ENCODE measurements at regions not wholly inside any gene's neighbourhood (a gene's known extent, or its start where the extent isn't known, plus 50 kb on each side); places are given as distances from the start of the nearest gene placed in this dataset.

DNA sequence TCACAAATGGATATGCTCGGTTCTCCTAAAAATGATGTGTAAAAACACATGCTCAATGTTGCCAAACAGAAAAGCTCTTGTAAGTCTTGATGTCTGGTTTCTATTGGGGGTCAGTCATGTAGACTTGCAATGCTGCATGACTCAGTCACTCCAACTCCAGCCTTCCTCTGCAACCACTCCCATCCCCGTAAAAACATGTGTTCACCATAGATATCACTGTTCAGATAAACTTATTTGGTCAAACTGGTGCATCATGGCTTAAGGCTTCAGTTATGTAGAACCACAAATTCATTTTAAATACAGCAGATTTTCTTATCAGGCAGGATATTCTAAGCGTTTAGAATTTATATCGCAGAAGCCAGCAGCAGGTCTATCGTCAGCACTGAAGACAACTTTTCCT, 298.4 kb upstream of the LUZP2 start (continued):
- TF ChIP-seq CREB5 (CRISPR knock-in tag; IDR thresholded peaks at IDR 0.05; ENCODE audit: low read depth) (no peak), ZNF70 (CRISPR knock-in tag; IDR thresholded peaks at IDR 0.05) (no peak), SNAI2 (CRISPR knock-in tag; IDR thresholded peaks at IDR 0.05) (no peak), BACH2 (CRISPR knock-in tag; IDR thresholded peaks at IDR 0.05; ENCODE audit: borderline replicate concordance) (no peak), TOX (CRISPR knock-in tag; IDR thresholded peaks at IDR 0.05; ENCODE audit: borderline replicate concordance) (no peak), ZNF8 (CRISPR knock-in tag; IDR thresholded peaks at IDR 0.05) (no peak), CSDC2 (CRISPR knock-in tag; IDR thresholded peaks at IDR 0.05) (no peak)
- TF ChIP-seq, protein P1, sequence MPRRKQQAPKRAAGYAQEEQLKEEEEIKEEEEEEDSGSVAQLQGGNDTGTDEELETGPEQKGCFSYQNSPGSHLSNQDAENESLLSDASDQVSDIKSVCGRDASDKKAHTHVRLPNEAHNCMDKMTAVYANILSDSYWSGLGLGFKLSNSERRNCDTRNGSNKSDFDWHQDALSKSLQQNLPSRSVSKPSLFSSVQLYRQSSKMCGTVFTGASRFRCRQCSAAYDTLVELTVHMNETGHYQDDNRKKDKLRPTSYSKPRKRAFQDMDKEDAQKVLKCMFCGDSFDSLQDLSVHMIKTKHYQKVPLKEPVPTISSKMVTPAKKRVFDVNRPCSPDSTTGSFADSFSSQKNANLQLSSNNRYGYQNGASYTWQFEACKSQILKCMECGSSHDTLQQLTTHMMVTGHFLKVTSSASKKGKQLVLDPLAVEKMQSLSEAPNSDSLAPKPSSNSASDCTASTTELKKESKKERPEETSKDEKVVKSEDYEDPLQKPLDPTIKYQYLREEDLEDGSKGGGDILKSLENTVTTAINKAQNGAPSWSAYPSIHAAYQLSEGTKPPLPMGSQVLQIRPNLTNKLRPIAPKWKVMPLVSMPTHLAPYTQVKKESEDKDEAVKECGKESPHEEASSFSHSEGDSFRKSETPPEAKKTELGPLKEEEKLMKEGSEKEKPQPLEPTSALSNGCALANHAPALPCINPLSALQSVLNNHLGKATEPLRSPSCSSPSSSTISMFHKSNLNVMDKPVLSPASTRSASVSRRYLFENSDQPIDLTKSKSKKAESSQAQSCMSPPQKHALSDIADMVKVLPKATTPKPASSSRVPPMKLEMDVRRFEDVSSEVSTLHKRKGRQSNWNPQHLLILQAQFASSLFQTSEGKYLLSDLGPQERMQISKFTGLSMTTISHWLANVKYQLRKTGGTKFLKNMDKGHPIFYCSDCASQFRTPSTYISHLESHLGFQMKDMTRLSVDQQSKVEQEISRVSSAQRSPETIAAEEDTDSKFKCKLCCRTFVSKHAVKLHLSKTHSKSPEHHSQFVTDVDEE (CRISPR knock-in tag; IDR thresholded peaks at IDR 0.05): no peak
- TF ChIP-seq, protein P2, sequence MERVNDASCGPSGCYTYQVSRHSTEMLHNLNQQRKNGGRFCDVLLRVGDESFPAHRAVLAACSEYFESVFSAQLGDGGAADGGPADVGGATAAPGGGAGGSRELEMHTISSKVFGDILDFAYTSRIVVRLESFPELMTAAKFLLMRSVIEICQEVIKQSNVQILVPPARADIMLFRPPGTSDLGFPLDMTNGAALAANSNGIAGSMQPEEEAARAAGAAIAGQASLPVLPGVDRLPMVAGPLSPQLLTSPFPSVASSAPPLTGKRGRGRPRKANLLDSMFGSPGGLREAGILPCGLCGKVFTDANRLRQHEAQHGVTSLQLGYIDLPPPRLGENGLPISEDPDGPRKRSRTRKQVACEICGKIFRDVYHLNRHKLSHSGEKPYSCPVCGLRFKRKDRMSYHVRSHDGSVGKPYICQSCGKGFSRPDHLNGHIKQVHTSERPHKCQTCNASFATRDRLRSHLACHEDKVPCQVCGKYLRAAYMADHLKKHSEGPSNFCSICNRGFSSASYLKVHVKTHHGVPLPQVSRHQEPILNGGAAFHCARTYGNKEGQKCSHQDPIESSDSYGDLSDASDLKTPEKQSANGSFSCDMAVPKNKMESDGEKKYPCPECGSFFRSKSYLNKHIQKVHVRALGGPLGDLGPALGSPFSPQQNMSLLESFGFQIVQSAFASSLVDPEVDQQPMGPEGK (CRISPR knock-in tag; IDR thresholded peaks at IDR 0.05; ENCODE audit: borderline replicate concordance): no peak

DNA sequence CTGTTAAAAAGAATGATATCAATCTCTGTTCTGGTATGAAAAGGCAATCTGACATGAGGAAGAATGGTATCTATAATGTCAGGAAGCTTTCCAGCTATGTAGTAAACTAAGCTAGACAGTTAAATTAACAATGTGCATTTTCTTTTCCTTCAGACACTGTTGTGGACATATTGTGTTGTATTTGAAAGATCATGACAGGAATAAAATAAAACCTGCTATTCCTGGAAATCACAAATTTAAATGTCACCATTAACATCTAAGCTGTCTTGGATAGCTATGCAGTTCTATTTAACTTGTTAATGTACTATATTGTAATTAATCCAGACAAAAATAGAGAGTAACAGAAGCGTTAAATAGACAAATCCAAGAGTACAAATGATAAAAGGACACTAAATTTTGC, 297.4 kb upstream of the LUZP2 start:
- TF ChIP-seq ZNF70 (CRISPR knock-in tag; IDR thresholded peaks at IDR 0.05) (no peak), TCF4 (CRISPR knock-in tag; IDR thresholded peaks at IDR 0.05; ENCODE audit: borderline replicate concordance) (no peak), CSDC2 (CRISPR knock-in tag; IDR thresholded peaks at IDR 0.05) (no peak), ESRRG (CRISPR knock-in tag; IDR thresholded peaks at IDR 0.05) (no peak)
- TF ChIP-seq, protein P2 (CRISPR knock-in tag; IDR thresholded peaks at IDR 0.05; ENCODE audit: borderline replicate concordance): no peak
- ATAC-seq: no peak

DNA sequence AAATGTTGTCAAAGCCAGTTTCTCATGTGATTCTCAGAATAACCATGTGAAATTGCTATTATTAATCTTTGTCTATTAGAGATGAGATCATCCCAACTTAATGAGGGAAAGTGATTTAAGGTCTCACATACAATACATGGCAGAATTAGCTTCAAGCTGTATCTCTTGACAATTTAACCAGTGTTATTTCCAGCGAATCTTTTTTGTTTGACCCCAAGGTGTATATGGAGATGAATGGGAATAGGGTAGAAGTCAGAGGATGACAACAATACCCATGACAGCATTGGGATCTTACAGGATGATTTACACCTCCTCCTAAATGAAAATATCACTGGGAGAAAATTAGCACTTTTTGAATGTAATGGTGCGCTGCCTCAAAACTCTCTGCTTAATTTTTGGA, 290.8 kb upstream of the LUZP2 start:
- TF ChIP-seq GLIS3 (CRISPR knock-in tag; IDR thresholded peaks at IDR 0.05) (no peak), ZNF565 (CRISPR knock-in tag; conservative IDR thresholded peaks at IDR 0.05; ENCODE audit: low read depth) (no peak), CSRNP3 (CRISPR knock-in tag; IDR thresholded peaks at IDR 0.05) (no peak), ISL1 (CRISPR knock-in tag; IDR thresholded peaks at IDR 0.05) (no peak), ARNTL (CRISPR knock-in tag; IDR thresholded peaks at IDR 0.05; ENCODE audit: borderline replicate concordance, low read depth) (no peak), BACH2 (CRISPR knock-in tag; IDR thresholded peaks at IDR 0.05; ENCODE audit: borderline replicate concordance) (no peak), ZNF70 (CRISPR knock-in tag; IDR thresholded peaks at IDR 0.05) (no peak), ZFP30 (CRISPR knock-in tag; IDR thresholded peaks at IDR 0.05) (no peak), OSR1 (CRISPR knock-in tag; IDR thresholded peaks at IDR 0.05) (no peak), ESRRG (CRISPR knock-in tag; IDR thresholded peaks at IDR 0.05) (no peak), PPARA (CRISPR knock-in tag; IDR thresholded peaks at IDR 0.05; ENCODE audit: borderline replicate concordance) (no peak), CSDC2 (CRISPR knock-in tag; IDR thresholded peaks at IDR 0.05) (no peak), TCF4 (CRISPR knock-in tag; IDR thresholded peaks at IDR 0.05; ENCODE audit: borderline replicate concordance) (no peak), ZNF8 (CRISPR knock-in tag; IDR thresholded peaks at IDR 0.05) (no peak), SNAI2 (CRISPR knock-in tag; IDR thresholded peaks at IDR 0.05) (no peak), POU6F1 (CRISPR knock-in tag; IDR thresholded peaks at IDR 0.05; ENCODE audit: borderline replicate concordance, low read depth) (no peak)
- TF ChIP-seq, protein P2 (CRISPR knock-in tag; IDR thresholded peaks at IDR 0.05; ENCODE audit: borderline replicate concordance): no peak

More for the DNA sequence above, 290.8 kb upstream of the LUZP2 start:
- ATAC-seq: no peak
